GM18873 (cell line): ENCODE measurements at regions not wholly inside any gene's neighbourhood (a gene's known extent, or its start where the extent isn't known, plus 50 kb on each side); places are given as distances from the start of the nearest gene placed in this dataset.
"Not testable (repeated sequence)": the region's sequence is repeated elsewhere in the genome, so short reads cannot be mapped to it uniquely, and the experiment has no call there.

Source experiments
- ATAC-seq: cut with Tn5 transposase; IDR thresholded peaks from one replicate; pipeline ENCODE4 v1.9.1; 2021; ENCODE audit warnings: mild to moderate bottlenecking, moderate library complexity, moderate number of reproducible peaks; ENCODE audit not compliant: unreplicated experiment, low FRiP score

DNA sequence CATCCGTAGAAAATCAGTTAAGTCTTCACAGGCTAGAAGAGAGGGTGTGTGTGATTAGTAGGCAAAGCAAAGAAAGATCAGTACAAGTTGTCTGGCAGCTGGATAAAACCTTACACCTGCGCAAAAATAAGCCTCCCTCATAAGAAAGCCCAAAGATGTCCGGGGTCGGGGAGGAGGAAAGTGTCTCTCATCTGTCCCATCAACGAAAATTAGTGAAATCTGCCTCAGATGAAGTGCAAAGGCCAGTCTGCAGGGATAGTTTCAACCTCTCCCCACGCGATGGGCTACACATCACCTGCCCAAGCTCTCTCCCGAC, 333.9 kb downstream of the SRGAP2C start:
- ATAC-seq: no peak

DNA sequence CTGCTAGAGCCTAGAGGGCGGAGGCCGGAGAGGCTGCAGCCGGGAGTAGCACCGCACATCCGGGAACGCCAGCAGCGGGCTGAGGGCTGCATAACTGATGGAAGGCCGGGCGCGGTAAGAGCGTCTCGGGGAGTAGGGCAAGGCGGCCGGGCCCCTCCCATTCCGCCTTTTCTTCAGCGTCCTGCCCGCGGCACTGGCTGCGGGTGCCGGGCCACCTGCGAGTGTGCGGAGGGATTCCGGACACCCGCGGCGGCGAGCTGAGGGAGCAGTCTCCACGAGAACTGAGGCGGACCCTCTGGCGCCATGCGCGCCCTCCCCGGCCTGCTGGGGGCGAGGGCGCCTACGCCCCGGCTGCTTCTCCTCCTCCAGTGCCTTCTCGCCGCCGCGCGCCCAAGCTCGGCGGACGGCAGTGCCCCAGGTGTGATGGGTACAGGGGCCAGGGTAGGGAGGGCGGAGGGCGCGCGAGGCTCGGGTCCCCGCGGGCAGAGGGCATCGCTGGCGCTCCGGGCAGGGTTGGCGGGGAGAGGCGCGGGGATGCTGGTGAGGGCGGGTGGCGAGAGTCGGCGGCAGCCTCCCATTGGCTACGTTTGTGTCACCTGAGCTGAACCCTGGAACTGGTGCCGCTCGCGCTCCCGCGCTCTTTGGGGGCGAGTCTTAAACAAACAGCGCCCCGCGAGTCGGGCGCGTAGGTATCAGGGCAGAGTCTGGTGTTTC, 334.4 kb downstream of the SRGAP2C start:
- no peak for ATAC-seq

DNA sequence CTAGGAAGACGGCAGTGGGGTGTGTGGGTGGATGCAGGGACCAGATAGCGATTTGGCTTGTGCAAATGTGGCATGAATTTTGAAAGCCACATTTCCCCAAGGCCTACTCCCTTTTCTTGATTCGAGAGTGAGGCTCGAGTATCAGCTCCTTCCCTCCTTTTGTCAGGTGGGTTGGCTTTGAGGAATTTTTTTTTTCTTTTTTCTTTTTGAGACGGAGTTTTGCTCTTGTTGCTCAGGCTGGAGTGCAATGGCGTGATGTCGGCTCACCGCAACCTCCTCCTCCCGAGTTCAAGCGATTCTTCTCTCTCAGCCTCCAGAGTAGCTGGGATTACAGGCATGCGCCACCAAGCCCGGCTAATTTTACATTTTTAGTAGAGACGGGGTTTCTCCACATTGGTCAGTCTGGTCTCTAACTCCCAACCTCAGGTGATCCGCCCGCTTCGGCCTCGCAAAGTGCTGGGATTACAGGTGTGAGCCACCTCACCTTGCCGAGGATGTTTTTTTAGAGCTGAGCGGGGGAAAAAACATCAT, 335.0 kb downstream of the SRGAP2C start:
- not testable (repeated sequence) for ATAC-seq

DNA sequence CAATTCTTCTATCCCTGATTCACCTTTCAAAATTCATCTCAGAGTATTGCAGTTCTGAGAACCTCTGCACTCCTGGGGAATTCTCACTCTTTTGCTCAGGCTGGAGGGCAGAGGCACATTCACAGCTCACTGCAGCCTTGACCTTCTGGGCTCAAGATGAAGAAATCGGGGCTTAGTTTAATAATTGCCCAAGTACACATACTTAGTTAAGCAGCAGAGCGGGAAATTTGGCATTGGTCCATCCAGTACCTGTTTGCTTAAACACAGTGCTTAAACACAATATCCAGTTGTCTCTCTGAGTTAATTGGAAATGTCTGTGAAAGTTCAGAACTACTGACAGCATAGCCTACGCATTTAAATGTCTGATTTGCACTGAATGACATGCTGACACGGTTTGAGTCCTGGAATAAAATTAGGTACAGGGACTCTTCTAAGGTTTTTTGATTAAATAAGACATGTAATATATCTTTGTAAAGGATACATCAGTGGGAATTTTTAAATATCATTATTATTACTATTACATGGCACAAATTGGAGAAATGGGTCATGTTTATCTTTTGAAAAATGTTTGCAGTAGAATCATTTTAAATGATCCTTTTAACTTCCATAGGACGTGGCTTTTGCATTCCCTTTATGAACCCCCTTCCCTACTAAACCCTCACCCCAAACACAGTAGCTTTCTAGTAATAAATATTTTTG, 337.4 kb downstream of the SRGAP2C start:
- ATAC-seq: no peak

DNA sequence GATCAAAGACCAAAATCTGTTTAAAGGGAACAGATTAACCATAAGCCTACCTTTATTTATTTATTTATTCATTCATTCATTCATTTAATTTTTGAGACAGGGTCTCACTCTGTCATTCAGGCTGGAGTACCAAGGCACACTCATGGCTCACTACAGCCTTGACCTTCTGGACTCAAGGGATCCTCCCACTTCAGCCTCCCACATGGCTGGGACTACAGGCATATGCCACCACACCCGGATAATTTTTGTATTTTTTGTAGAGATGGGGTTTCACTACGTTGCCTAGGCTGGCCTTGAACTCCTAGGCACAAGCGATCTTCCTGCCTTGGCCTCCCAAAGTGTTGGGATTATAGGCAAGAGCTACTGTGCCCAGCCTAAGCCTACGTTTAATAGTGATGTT, 338.3 kb downstream of the SRGAP2C start:
- ATAC-seq: not testable (repeated sequence)

DNA sequence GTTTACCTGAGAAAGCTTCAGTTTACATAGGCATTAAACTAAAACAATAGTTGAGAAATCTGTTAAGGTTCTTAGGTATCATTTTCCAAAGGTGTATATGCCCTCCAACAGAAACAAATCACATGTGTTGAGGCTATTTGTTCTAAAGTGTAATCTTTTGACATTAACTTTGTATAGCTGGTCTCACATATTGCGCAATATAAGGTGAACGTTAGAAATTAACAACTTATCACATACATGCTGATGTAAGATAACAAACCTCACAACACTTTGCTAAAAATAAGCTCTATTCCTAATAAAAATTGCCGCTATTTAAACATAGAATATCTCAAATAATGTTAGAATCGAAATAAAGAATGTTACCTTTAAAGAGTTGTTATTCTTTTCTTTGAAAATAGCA, 340.6 kb downstream of the SRGAP2C start:
- ATAC-seq: no peak

GRCh38 chr1:121528958-121529357, 344.2 kb downstream of the SRGAP2C start:
- ATAC-seq: not testable (repeated sequence)

DNA sequence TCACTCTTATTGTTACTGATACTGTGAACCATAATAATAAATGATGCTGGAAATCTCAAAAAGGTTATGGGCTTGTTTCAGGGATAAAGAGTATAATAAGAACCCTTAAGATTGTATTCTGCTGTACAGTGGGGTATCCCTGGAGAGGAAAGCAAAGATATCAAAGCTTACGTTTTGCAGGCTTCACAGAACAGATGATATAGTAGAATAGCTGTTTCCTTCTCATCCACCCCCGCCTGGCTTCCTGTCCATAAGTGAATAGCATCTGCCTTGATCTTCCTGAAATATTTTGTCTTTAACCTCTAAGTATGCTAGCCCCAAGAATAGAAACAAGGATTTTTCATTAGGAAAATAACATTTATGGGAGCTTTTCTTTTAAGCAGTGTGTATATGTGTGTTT, 345.3 kb downstream of the SRGAP2C start:
- not testable (repeated sequence) for ATAC-seq

DNA sequence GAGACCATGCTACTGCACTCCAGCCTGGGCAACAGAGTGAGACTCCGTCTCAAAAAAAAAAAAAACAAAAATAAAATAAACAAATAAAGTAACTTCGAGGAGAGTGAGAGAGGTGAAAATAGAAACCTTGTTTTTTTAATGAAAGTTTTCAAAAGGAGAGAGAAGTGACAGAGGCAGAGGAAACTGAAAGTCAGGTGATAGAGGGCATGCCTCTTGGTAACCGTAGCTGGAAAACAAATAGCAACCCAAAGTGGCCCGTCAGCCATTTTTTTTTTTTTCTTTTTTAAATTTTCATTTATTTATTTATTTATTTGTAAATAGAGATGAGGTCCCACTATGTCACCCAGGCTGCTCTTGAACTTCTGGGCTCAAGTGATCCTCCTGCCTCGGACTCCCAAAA, 347.0 kb downstream of the SRGAP2C start:
- not testable (repeated sequence) for ATAC-seq

DNA sequence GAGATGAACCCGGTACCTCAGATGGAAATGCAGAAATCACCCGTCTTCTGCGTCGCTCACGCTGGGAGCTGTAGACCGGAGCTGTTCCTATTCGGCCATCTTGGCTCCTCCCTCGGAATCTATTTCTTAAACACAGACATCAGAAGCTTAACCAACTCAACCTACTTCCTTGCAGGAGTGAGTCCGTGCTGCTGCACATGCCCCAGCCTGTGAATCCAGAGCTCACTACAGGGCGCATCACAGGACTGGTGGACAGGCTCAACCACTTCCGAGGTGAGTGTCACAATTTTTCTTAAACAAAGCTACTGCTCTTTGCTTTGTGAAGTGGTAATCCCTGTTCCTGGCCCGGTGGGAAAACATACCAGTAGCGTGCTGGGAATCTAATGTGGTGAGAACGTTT, 353.4 kb downstream of the SRGAP2C start:
- ATAC-seq: not testable (repeated sequence)

DNA sequence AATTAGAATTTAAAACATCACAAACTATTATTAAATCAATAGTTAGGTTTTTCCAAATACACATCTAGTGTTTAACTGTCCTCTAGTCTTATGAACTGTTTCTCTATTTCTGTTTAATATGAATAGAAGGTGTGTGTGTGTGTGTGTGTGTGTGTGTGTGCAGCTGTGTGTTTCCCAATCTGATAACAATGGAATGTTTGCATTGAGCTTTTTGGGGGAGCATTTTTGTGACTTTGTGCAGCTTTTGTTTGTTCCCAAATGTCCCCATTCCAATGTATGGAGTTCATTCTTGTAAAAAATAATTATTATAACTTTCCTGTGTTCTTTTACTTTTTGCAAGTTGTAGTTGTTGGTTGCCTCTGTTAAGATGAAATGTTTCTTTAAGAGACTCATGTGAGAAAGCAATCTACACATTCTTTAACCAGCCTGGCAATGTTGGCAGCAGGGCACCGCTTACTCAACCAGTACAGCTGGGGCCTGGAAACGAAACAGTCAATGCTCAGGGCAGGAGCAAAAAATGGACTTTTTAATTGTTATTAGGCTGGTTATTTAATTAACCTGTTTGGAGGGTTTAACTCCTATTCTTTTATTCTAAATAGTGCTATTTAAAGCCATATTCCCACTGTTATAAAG, 354.3 kb downstream of the SRGAP2C start:
- ATAC-seq: no peak

- not testable (repeated sequence) for ATAC-seq
These were observed 359.2 kb downstream of the SRGAP2C start for GRCh38 chr1:121543988-121544387.

DNA sequence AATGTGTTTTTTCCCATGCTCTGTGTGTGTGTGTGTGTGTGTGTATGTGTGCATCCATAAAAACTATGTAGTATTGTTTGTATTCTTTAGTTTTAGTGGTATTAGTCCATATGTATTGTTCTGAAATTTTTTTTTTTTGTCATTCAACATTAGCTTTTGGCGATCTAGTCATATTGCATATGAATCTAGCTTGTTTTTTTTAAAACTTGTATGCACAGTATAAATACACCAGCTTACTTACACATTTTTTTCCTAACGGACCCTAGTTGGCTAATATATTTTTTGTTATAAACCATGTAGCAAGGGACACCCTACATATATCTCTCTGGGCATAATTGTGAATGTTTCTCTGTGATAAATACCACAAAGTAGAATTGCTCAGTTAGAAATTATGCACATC, 359.7 kb downstream of the SRGAP2C start:
- ATAC-seq: no peak

- ATAC-seq: not testable (repeated sequence)
These were observed 361.1 kb downstream of the SRGAP2C start for GRCh38 chr1:121545899-121546298.

DNA sequence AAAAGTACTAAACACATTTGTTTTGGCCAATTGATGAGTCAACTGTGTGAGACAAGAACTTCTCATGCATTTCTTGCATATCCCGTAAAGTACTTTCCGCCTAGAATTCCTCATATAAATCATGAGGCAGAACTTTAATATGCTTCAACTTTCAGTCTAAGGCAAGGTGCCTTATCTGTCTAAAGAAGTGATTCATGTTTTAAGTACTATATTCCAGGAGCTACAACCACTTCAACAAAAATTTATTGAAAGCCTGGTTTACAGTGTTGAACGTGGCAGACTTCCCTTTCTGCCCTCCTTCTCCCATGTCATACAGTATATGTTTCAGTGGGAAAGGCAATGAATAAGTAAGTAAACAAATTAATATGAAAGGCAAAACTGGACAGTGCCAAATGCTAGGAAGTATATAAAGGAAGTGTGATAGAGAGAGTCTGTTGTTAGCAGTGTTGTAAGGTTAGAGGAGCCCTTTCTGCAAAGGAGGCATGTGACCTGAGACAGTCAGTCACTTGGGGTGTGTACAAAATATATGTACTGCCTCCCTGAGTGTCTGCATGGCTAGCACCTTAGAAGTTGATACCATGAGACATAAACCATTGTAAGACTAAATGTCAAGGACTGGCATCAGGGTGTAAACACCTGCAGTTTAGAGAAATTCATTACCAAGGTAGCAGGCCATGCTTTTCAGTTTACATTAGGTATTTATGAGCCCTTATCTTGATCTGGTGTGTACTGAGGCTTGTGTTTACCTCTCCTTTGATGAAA, 362.2 kb downstream of the SRGAP2C start:
- ATAC-seq: no peak

DNA sequence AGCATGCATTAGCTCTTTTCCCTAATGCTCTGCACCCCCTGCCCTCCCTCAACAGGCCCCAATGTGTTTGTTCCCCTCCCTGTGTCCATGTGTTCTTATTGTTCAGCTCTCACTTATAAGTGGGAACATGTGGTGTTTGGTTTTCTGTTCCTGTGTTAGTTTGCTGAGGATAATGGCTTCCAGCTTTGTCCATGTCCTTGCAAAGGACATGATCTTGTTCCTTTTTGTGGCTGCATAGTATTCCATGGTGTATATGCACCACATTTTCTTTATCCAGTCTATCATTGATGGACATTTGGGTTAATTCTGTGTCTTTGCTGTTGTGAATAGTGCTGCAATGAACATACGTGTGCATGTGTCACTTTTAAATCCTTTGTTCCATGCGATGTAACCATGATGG, 363.0 kb downstream of the SRGAP2C start:
- not testable (repeated sequence) for ATAC-seq

GRCh38 chr1:121550817-121551216, 366.0 kb downstream of the SRGAP2C start:
- ATAC-seq: not testable (repeated sequence)

GRCh38 chr1:121551491-121551890, 366.7 kb downstream of the SRGAP2C start:
- ATAC-seq: not testable (repeated sequence)

DNA sequence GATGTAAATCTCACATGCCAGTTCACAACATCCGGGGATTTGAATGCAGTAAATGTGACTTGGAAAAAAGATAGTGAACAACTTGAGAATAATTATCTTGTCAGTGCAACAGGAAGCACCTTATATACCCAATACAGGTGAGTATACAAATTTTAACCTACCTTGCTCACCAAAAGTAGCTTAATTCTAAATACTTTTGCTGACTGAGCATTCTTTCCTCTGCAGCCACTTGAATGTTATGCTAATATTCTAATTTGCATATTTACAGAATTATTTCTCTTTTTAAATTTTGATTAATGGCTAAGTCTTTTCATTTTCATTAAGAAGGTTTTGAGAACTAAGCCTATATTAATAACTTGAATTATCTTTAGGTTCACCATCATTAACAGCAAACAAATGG, 371.8 kb downstream of the SRGAP2C start:
- not testable (repeated sequence) for ATAC-seq

DNA sequence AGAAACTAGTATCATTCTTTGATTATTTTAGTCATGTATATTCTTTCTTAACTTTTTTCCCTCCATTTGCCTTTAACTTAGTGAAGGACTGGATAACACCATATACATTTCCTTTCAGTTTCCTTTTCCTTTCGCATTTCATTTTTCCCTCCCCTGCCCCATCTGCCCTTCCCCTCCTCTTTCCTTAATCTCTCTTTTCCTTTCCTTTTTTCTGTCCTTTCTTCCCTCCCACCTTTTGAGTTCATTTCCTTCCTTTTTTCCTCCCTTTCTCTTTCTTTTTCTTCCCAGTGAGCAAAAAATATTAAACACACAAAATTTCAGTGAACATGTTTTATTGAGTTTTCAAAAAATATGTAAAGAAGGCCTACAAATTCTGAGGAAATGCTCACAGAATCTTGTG, 373.3 kb downstream of the SRGAP2C start:
- ATAC-seq: not testable (repeated sequence)

DNA sequence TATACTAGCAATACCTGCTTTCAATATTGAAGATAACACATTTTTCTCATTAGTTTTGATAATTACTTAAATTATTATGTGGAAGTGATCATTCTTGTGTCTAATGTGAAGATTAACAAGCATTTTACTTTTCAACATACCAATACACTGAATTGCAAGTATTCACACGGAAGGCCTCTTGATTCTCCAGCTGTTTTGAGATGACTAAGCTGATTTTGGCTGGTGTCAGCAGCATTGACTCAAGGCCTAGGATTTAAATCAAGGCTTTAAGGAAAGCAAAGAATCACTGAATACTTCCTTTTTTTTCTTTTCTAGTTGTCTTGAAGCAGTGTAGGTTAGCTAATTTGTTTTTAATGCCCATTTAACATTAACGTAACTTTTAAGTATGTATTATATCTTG, 373.7 kb downstream of the SRGAP2C start:
- ATAC-seq: no peak
